ENCODE measurements at regions not wholly inside any gene's neighbourhood (a gene's known extent, or its start where the extent isn't known, plus 50 kb on each side); places are given as distances from the start of the nearest gene placed in this dataset.

- ChIA-PET CTCF (no interaction called here), POLR2A (ENCODE audit: unreplicated experiment) (no interaction called here)
- Histone ChIP-seq H3K27ac (ENCODE audit: low read length) (no peak overlapping the region), H3K4me3 (ENCODE audit: low read length) (no peak overlapping the region), H4K20me1 (ENCODE audit: low read length) (no peaks in the 10 kb centered on the region), H3K9me3 (ENCODE audit: low read length) (no peaks in the 10 kb centered on the region), H3K4me1 (ENCODE audit: insufficient read depth, low read length) (no peaks in the 10 kb centered on the region), H3K36me3 (ENCODE audit: low read depth, low read length) (no peaks in the 10 kb centered on the region), H3F3A (ENCODE audit: low read length, unreplicated experiment) (no peaks in the 10 kb centered on the region), H3K4me2 (ENCODE audit: low read length) (no peak overlapping the region), H3K27me3 (ENCODE audit: low read length) (no peaks in the 10 kb centered on the region), H3K79me2 (ENCODE audit: low read length) (no peaks in the 10 kb centered on the region), H2AFZ (ENCODE audit: low read length) (no peak overlapping the region), H3K9me2 (replicated peaks; ENCODE audit: low read length) (no peaks in the 10 kb centered on the region), H3K9ac (ENCODE audit: low read length) (no peak overlapping the region)
- intact Hi-C loops (cut with micrococcal nuclease): no loop called here
- no peak for ATAC-seq
- no peak for DNase-seq
- TF ChIP-seq EZH2phosphoT487 (IDR thresholded peaks at IDR 0.05; ENCODE audit: borderline replicate concordance, low read length): no peak
- no TSS peak for BruUV-seq (replicated peaks)
Measured at GRCh38 chr6:67887747-67888545, 747.1 kb upstream of the ADGRB3 start.

GRCh38 chr6:67887419-67887746 lies 747.7 kb upstream of the ADGRB3 start:
- Histone ChIP-seq H3K9me2 (replicated peaks; ENCODE audit: low read length) (no peaks in the 10 kb centered on the region), H3K4me2 (ENCODE audit: low read length) (no peak overlapping the region), H3K4me1 (ENCODE audit: insufficient read depth, low read length) (no peaks in the 10 kb centered on the region), H3K27ac (ENCODE audit: low read length) (no peak overlapping the region), H2AFZ (ENCODE audit: low read length) (no peak overlapping the region), H3F3A (ENCODE audit: low read length, unreplicated experiment) (no peaks in the 10 kb centered on the region), H4K20me1 (ENCODE audit: low read length) (no peaks in the 10 kb centered on the region), H3K36me3 (ENCODE audit: low read depth, low read length) (no peaks in the 10 kb centered on the region), H3K27me3 (ENCODE audit: low read length) (no peaks in the 10 kb centered on the region), H3K9me3 (ENCODE audit: low read length) (no peaks in the 10 kb centered on the region), H3K79me2 (ENCODE audit: low read length) (no peaks in the 10 kb centered on the region), H3K9ac (ENCODE audit: low read length) (no peak overlapping the region), H3K4me3 (ENCODE audit: low read length) (no peak overlapping the region)
- DNase-seq (no peak), ATAC-seq (no peak)
- TF ChIP-seq EZH2phosphoT487 (IDR thresholded peaks at IDR 0.05; ENCODE audit: borderline replicate concordance, low read length) (no peak), EZH2 (IDR thresholded peaks at IDR 0.05; ENCODE audit: low read length, unreplicated experiment) (no peak), CTCF (conservative IDR thresholded peaks at IDR 0.05; ENCODE audit: low read depth, low read length) (no peak)
- CTCF ChIA-PET: no interaction called here
- intact Hi-C loops (cut with micrococcal nuclease): no loop called here
- POLR2A ChIA-PET (ENCODE audit: unreplicated experiment): no interaction called here
- BruUV-seq (replicated peaks): no TSS peak

GRCh38 chr6:67886840-67887292 lies 748.2 kb upstream of the ADGRB3 start:
- POLR2A ChIA-PET (ENCODE audit: unreplicated experiment): no interaction called here
- Histone ChIP-seq H2AFZ (ENCODE audit: low read length) (no peak overlapping the region), H3K9ac (ENCODE audit: low read length) (no peak overlapping the region), H3K4me3 (ENCODE audit: low read length) (no peak overlapping the region), H3K4me2 (ENCODE audit: low read length) (no peak overlapping the region), H3K9me3 (ENCODE audit: low read length) (no peaks in the 10 kb centered on the region), H3K27ac (ENCODE audit: low read length) (no peak overlapping the region), H3F3A (ENCODE audit: low read length, unreplicated experiment) (no peaks in the 10 kb centered on the region), H3K4me1 (ENCODE audit: insufficient read depth, low read length) (no peaks in the 10 kb centered on the region), H3K9me2 (replicated peaks; ENCODE audit: low read length) (no peaks in the 10 kb centered on the region), H3K79me2 (ENCODE audit: low read length) (no peaks in the 10 kb centered on the region), H3K36me3 (ENCODE audit: low read depth, low read length) (no peaks in the 10 kb centered on the region), H3K27me3 (ENCODE audit: low read length) (no peaks in the 10 kb centered on the region), H4K20me1 (ENCODE audit: low read length) (no peaks in the 10 kb centered on the region)
- DNase-seq (no peak), ATAC-seq (no peak)
- TF ChIP-seq EZH2 (IDR thresholded peaks at IDR 0.05; ENCODE audit: low read length, unreplicated experiment) (no peak), EZH2phosphoT487 (IDR thresholded peaks at IDR 0.05; ENCODE audit: borderline replicate concordance, low read length) (no peak), CTCF (conservative IDR thresholded peaks at IDR 0.05; ENCODE audit: low read depth, low read length) (no peak)
- intact Hi-C loops (cut with micrococcal nuclease): no loop called here
- CTCF ChIA-PET: no interaction called here
- BruUV-seq (replicated peaks): no TSS peak
